ENCODE measurements at regions not wholly inside any gene's neighbourhood (a gene's known extent, or its start where the extent isn't known, plus 50 kb on each side); places are given as distances from the start of the nearest gene placed in this dataset.

DNA sequence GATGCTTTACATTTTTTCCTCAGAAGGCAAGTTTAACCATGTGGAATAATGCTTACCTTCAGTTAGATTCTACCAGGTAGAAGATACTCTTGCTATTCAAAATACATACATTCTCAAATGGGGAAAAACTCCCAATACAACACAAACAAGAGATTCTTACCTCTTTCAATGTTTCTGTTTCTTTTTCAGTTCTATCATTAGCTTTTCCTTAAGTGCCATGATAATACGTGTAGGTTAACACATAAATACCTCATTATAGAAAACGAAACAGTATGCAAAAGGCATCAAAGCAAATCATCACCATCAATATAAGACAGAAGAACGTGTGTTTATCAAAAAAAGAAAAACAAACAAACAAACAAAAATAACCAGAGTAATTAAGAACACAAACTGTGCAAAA lies 300.7 kb upstream of the ROBO1 start:
- H3K27me3 ChIP-seq (ENCODE audit: insufficient read depth, low read depth, severe bottlenecking): no peaks in the 10 kb centered on the region
- no peak for DNase-seq
- no peaks in the 10 kb centered on the region for H3K36me3 ChIP-seq
- H3K4me3 ChIP-seq (ENCODE audit: low read depth, low read length): no peak overlapping the region
- no peak overlapping the region for H3K27ac ChIP-seq
- TF ChIP-seq, protein P1, sequence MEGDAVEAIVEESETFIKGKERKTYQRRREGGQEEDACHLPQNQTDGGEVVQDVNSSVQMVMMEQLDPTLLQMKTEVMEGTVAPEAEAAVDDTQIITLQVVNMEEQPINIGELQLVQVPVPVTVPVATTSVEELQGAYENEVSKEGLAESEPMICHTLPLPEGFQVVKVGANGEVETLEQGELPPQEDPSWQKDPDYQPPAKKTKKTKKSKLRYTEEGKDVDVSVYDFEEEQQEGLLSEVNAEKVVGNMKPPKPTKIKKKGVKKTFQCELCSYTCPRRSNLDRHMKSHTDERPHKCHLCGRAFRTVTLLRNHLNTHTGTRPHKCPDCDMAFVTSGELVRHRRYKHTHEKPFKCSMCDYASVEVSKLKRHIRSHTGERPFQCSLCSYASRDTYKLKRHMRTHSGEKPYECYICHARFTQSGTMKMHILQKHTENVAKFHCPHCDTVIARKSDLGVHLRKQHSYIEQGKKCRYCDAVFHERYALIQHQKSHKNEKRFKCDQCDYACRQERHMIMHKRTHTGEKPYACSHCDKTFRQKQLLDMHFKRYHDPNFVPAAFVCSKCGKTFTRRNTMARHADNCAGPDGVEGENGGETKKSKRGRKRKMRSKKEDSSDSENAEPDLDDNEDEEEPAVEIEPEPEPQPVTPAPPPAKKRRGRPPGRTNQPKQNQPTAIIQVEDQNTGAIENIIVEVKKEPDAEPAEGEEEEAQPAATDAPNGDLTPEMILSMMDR (IDR thresholded peaks at IDR 0.05; ENCODE audit: low read depth, low read length): no peak
- no peaks in the 10 kb centered on the region for H3K9me3 ChIP-seq (ENCODE audit: severe bottlenecking)

DNA sequence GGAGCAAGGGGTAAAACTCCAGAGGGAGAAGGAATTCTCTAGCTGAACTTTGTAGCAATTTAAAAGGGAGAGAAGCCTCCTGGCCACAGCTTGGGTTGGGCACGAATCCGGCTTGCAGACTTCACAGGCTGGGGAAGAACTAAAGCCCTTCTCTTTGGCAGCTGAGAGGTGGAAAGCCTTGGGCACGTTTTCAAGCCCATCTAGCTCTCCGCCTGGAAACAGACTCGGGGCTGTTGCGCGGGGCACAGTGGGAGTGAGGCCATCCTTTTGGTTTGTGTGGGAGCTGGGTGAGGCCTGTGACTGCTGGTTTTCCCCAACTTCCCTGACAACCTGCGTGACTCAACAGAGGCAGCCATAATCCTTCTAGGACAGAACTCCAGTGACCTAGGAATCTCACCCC lies 295.7 kb upstream of the ROBO1 start:
- Histone ChIP-seq H3K27me3 (ENCODE audit: insufficient read depth, low read depth, severe bottlenecking) (no peaks in the 10 kb centered on the region), H3K27ac (no peak overlapping the region), H3K9me3 (ENCODE audit: severe bottlenecking) (no peaks in the 10 kb centered on the region), H3K36me3 (no peaks in the 10 kb centered on the region), H3K4me3 (ENCODE audit: low read depth, low read length) (no peak overlapping the region)
- TF ChIP-seq, protein P1 (IDR thresholded peaks at IDR 0.05; ENCODE audit: low read depth, low read length): no peak
- no peak for DNase-seq

DNA sequence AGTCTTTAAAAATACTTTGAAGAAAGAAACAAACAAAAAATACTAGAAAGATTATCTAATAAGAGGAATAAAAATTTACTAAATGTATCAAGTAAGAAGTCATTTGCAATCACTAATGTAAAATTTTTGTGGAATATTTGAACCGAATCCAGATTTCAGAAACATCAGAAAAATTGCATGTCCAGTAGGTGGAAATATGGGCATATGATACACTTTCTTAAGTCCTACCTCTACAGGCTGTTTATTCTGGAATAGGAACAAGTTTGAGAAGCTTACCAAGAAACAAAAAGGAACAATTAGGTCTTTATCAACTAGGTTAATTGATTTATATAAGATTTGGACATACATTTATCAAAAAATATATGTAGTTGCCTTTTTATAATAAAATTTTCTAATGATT lies 292.9 kb upstream of the ROBO1 start:
- DNase-seq: no peak
- Histone ChIP-seq H3K4me3 (ENCODE audit: low read depth, low read length) (no peak overlapping the region), H3K36me3 (no peaks in the 10 kb centered on the region), H3K27ac (no peak overlapping the region), H3K27me3 (ENCODE audit: insufficient read depth, low read depth, severe bottlenecking) (no peaks in the 10 kb centered on the region), H3K9me3 (ENCODE audit: severe bottlenecking) (no peaks in the 10 kb centered on the region)
- TF ChIP-seq, protein P1 (IDR thresholded peaks at IDR 0.05; ENCODE audit: low read depth, low read length): no peak

DNA sequence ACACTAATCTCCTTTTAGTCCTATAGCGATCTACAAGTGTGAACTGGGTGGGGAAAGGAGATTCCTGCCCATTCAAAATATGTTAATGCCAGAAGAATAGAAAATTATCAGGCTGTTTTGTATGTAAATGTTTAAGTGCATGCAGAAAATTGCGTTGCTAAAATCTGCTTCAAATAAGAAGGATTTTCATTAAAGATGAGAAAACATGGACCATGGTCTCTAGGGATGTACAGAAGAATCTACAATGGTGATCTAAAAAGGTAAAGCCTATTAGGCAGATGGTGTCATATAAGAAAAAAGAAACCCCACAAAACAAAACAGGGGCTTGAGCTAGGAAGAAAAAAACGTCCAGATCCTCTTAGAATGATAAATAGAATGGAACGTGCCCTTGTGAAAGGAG lies 287.5 kb upstream of the ROBO1 start:
- no peak for DNase-seq
- H3K4me3 ChIP-seq (ENCODE audit: low read depth, low read length): no peak overlapping the region
- no peaks in the 10 kb centered on the region for H3K9me3 ChIP-seq (ENCODE audit: severe bottlenecking)
- H3K27me3 ChIP-seq (ENCODE audit: insufficient read depth, low read depth, severe bottlenecking): no peaks in the 10 kb centered on the region
- TF ChIP-seq, protein P1 (IDR thresholded peaks at IDR 0.05; ENCODE audit: low read depth, low read length): no peak
- no peak overlapping the region; the same call in 1 of the 2 replicates for H3K27ac ChIP-seq
- H3K36me3 ChIP-seq: no peaks in the 10 kb centered on the region

DNA sequence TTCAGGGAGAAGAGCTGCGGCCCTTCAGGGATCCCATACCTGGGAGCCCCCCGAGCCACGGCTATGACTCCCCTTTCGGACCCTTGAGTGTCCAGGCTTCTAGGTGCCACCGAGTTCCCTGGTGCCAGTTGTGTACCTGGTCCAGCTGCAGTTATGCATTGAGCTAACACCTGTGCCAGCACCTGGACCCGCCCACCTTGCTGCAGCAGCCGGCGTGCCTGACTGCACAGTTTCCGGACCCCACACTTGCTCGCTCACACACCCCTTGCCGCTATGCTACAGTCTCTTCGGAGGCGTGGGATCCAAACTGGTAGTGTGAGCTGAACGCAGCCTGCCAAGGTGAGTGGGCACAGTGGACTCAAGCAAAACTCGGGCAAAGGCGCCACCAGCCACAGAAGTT lies 284.5 kb upstream of the ROBO1 start:
- TF ChIP-seq, protein P1 (IDR thresholded peaks at IDR 0.05; ENCODE audit: low read depth, low read length): no peak
- no peaks in the 10 kb centered on the region for H3K36me3 ChIP-seq
- no peaks in the 10 kb centered on the region for H3K27me3 ChIP-seq (ENCODE audit: insufficient read depth, low read depth, severe bottlenecking)
- DNase-seq: no peak
- no peak overlapping the region for H3K4me3 ChIP-seq (ENCODE audit: low read depth, low read length)
- no peaks in the 10 kb centered on the region for H3K9me3 ChIP-seq (ENCODE audit: severe bottlenecking)
- H3K27ac ChIP-seq: no peak overlapping the region

DNA sequence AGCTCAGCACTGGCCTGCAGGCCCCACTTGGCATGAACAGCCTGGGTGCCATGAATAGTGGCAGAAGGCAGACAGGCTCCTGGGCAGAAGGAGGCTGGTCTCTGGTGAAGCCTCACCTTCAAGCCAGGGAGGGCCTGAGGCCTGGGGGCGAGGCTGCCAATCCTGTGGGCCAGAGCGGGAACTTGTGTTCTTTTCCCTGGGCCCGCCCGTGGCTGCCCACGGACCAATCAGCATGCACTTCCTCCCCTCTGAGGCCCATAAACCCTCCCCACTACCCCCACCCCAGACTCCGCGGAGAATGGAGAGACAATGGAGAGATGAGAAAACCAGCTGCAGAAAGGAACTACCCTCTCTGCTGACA lies 283.8 kb upstream of the ROBO1 start:
- Histone ChIP-seq H3K27ac (no peak overlapping the region), H3K9me3 (ENCODE audit: severe bottlenecking) (no peaks in the 10 kb centered on the region), H3K27me3 (ENCODE audit: insufficient read depth, low read depth, severe bottlenecking) (no peaks in the 10 kb centered on the region), H3K4me3 (ENCODE audit: low read depth, low read length) (no peak overlapping the region), H3K36me3 (no peaks in the 10 kb centered on the region)
- TF ChIP-seq, protein P1 (IDR thresholded peaks at IDR 0.05; ENCODE audit: low read depth, low read length): no peak
- DNase-seq: no peak
